ENCODE measurements at regions not wholly inside any gene's neighbourhood (a gene's known extent, or its start where the extent isn't known, plus 50 kb on each side); places are given as distances from the start of the nearest gene placed in this dataset.

DNA sequence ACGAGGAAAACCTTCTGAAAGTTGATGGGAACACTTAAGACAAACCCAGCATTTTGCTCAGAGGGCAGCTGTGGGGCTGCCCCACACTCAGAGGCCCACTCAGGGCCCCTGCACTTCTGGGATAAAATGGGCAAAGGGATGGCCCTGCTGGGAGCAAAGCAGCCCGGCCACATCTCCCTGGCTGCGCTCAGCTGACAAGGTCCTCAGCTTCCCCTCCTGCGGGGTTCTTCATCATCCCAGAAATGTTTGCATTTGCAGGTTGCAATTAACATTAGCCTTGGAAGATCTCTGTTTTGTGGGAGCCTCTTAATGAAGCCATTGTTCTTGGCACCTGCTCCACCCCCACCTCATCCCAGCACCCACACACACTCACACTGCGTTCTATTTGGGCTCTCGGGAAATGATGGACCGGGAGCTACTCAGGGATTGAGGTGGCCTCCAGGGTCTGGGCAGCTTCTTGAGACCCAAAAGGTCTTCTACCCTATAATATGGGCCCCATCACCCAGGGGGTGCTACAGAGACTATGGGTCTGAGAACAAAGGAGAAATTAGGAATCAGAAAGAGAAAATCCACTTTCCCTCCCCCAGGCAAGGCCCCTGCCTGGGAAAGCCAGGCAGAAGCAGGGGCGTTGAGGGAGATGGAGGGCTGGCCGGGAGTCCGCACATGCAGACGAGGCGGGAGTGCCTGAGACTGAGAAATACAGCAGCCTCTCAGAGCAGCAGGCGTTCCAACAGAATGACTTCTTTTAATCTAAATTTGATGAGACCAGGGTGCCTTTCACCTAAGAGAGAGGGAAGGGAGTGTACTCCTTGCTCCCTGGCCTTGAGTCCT lies 53.7 kb upstream of the RPL38 start (continued):
- TF ChIP-seq ZNF511 (CRISPR knock-in tag; IDR thresholded peaks at IDR 0.05) (no peak), POLR2AphosphoS2 (IDR thresholded peaks at IDR 0.05; ENCODE audit: low read length) (no peak), E2F3 (CRISPR knock-in tag; IDR thresholded peaks at IDR 0.05) (no peak)

- no peak overlapping the region for H3K9ac ChIP-seq (ENCODE audit: insufficient read depth in 1 of 2, low read depth in 2 of 2, low read length in 2 of 2)
- H3K4me3 ChIP-seq, result no peak overlapping the region
- no peaks in the 10 kb centered on the region for H3K79me2 ChIP-seq (ENCODE audit: control insufficient read depth, insufficient read depth, low read length)
- WGBS (ENCODE audit: insufficient coverage, low coverage, missing lambda C conversion rate), result 2% methylated on average over 13 of the region's 14 CpGs
- H3K27ac ChIP-seq (ENCODE audit: extremely low read depth, low read depth, low read length), result no peak overlapping the region
- no peaks in the 10 kb centered on the region; a peak in 1 of 5 replicates for H3K4me1 ChIP-seq (replicated peaks in 1 of 2; ENCODE audit: control insufficient read depth in 2 of 2, insufficient read depth in 2 of 2, low read length in 2 of 2)
- intact Hi-C loops (cut with micrococcal nuclease) (no loop called here), in situ Hi-C loops (cut with MboI) (no loop called here)
- no peak for FAIRE-seq
- TF ChIP-seq TCFL5 (CRISPR knock-in tag; conservative IDR thresholded peaks at IDR 0.05) (no peak), POLR2B (IDR thresholded peaks at IDR 0.05; ENCODE audit: low read depth, partially characterized antibody) (no peak)
- H3K4me2 ChIP-seq (ENCODE audit: insufficient read depth, low read length), result no peak overlapping the region
- BruUV-seq (replicated peaks), result no TSS peak
- no peaks in the 10 kb centered on the region for H3K9me1 ChIP-seq (ENCODE audit: control insufficient read depth, insufficient read depth, low read length)
- H4K20me1 ChIP-seq (replicated peaks; ENCODE audit: control insufficient read depth, insufficient read depth, low read length), result no peaks in the 10 kb centered on the region; the same call in 1 of the 2 replicates
- H3K27me3 ChIP-seq (ENCODE audit: control insufficient read depth in 2 of 2, insufficient read depth in 2 of 2, low read length in 2 of 2), result peaks cover 7 to 49% of the 10 kb centered on the region in 2 experiments; a peak in 4 of 5 replicates
- ChIA-PET CTCF (ENCODE audit: low intra/inter-chr PET ratio) (no interaction called here), POLR2A (no interaction called here)
- no peak overlapping the region for H2AFZ ChIP-seq (ENCODE audit: low read depth, low read length)
- no peaks in the 10 kb centered on the region for H3K9me3 ChIP-seq (replicated peaks; ENCODE audit: control insufficient read depth, insufficient read depth, low read depth, low read length)
- H3K36me3 ChIP-seq (ENCODE audit: control insufficient read depth, insufficient read depth, low read length), result no peaks in the 10 kb centered on the region
- DNase-seq (ENCODE audit: extremely low read depth in 1 of 4, low spot score in 3 of 4), result no peak
- no peak for ATAC-seq
Measured at GRCh38 chr17:74150428-74151025, 53.0 kb upstream of the RPL38 start.
